ENCODE measurements at regions not wholly inside any gene's neighbourhood (a gene's known extent, or its start where the extent isn't known, plus 50 kb on each side); places are given as distances from the start of the nearest gene placed in this dataset.
"Not testable (repeated sequence)": the region's sequence is repeated elsewhere in the genome, so short reads cannot be mapped to it uniquely, and the experiment has no call there.

DNA sequence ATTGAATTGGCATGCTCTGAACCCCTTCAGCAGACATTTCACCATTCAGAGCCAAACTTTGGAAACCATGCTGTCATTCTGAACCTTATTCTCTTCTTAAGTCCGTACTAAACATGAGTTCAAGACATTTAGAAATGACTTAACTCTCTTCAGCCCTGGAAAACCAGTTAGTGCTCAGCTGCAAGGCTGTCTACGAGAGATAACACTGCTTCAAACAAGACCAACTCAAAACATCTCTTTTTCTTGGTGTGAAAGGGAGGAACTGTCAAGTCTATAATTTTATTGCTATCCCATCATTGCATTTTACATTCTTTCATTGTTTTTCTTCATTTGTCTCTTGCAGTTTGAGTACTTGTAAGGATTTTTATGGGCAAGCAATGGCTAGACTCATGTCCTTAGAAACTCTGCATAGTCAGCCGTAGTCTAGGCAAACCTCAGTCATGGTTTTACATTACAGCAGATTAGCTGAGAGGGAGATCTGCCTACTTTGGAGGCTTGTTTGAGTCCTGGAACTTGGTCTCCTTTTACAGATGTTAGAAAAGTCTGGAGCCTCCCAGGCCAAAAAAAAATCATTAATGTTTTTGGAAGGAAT lies 120.6 kb upstream of the JADE1 start:
- DNase-seq (ENCODE audit: low spot score) = no peak

DNA sequence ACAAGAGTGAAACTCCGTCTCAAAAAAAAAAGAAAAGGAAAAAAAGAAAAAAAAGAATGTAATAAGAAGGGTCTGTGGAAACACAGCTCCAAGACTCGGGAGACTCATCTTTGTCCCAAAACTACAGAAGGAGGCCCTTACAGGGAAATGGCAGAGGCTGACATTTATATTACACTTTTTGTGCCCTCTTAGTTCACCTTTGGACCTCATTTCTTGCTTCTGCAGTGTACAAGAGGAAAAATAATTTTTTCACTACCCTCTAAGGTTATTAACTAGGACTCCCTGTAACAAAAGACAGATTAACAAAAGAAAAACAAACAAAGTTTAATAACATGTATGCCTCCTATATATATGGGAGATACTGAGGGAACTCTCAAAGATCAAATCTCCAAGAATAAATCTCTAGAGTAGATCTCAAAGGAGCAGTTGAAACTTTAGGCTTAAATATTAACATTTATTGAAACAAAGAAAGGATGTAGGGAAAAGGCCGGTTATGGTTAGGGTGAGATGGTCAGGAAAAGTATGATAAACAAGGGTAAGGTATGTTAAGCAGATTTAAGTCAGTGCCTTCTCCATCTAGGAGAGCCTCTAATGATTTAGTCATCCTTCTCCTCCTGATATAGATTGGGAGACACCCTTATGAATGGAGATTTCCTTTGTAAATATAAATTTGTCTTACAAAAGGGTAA lies 121.3 kb upstream of the JADE1 start:
- DNase-seq (ENCODE audit: low spot score) = no peak

GRCh38 chr4:128686810-128687209 lies 122.7 kb upstream of the JADE1 start:
- no peak for DNase-seq (ENCODE audit: low spot score)

GRCh38 chr4:128686032-128686465 lies 123.5 kb upstream of the JADE1 start:
- DNase-seq (ENCODE audit: low spot score) = no peak

- no peak for DNase-seq (ENCODE audit: low spot score)
Measured at GRCh38 chr4:128684016-128684415, 125.5 kb upstream of the JADE1 start.

DNA sequence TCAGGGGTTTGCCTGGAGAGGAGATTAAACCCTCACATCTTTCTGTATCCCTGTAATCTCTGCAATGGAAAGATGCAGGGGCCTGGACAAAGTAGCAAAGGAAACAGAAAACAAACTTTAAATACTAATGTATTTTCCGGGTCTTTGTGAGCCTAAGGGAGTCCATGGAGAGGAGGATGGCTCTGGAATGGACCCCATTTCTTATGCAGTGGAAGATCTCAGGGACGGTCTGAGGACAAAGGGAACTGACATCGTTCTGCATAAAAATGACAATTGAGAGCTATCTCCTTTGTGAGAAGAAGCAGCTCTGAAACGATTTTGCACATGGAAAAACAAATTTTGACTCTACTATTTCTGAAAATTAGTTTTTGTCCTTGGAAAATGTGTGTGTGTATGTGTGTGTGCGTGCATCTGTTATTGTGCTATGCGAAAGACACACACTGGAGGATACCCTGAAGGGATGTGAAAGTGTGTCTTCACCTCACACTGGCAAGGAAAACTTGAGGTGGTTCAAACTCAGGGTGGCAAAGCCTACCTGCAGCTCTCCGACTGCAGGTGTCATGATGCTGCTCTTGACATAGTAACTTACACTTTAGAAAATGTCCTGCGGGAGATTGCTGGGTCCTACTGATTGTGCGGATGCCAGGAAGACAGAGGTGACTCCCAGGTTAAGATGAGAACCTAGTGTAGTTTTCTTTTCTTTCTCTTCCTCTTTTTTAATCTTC lies 126.4 kb upstream of the JADE1 start:
- DNase-seq (ENCODE audit: low spot score) = no peak

DNA sequence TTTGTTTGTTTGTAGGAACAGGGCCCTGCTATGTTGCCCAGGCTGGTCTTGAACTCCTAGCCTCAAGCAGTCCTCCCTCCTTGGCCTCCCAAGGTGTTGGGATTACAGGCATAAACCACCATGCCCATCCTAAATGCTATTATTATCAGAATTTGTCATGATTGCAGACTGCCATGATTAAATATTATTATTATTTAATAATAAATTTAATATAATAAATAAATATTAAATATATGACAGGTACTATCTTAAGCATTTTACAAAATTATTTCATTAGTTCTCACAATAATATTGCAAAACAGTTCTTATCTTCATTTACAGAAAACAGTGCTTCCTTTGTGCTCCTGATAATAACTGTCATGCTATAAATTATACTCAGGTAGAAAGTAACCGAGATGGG lies 133.4 kb upstream of the JADE1 start:
- DNase-seq (ENCODE audit: low spot score) = no peak

DNA sequence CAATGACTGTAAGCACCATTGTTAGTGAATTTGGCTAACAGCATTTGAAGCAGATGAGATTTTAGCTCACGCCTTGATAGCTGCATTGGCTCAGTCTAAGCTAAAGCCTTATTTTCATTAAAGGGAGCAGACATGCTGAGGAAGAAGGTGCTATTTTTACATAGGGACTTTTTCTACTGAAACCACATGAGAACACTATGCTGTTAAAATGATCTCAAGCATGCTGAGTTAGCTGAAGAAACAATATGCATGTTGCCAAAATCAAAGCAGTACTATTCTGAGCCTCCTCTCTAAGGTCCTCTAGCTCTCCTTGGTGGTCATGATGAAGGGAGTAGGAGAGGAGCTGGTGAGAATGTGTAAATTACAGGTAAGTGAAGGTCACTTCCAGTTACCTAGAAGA lies 134.4 kb upstream of the JADE1 start:
- no peak for DNase-seq (ENCODE audit: low spot score)

DNA sequence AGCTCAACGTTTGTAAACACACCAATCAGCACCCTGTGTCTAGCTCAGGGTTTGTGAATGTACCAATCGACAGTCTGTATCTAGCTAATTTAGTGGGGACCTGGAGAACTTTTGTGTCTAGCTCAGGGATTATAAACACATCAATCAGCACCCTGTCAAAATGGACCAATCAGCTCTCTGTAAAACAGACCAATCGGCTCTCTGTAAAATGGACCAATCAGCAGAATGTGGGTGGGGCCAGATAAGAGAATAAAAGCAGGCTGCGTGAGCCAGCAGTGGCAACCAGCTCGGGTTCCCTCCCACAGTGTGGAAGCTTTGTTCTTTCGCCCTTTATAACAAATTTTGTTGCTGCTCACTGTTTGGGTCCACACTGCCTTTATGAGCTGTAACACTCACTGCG lies 136.3 kb upstream of the JADE1 start:
- DNase-seq (ENCODE audit: low spot score) = not testable (repeated sequence)

DNA sequence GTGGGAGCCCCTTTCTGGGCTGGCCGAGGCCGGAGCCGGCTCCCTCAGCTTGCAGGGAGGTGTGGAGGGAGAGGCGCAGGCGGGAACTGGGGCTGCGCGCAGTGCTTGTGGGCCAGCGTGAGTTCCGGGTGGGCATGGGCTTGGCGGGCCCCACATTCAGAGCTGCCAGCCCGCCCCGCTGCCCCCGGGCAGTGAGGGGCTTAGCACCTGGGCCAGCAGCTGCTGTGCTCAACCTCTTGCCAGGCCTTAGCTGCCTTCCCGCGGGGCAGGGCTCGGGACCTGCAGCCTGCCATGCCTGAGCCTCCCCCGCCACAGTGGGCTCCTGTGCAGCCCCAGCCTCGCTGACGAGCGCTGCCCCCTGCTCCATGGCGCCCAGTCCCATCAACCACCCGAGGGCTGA lies 136.9 kb upstream of the JADE1 start:
- DNase-seq (ENCODE audit: low spot score) = not testable (repeated sequence)

DNA sequence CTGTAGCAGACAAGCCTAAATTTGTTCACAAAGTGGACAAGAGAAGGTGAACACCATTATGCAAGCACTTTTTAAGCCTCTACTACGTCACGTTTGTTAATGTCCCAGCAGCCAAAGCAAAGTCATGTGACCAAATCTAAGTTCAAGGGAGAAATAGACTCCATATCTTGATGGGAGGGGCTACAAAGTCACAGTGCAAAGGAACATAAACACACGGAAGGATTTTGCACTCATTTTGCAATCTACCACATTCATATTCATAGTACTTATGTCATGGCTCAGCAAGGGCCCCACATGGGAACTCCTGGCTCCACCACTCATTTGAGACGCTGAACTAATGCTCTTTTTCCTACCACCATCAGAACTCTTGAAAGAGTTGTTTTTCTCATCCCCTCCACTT lies 139.0 kb upstream of the JADE1 start:
- DNase-seq (ENCODE audit: low spot score) = no peak

GRCh38 chr4:128668566-128668965 lies 140.9 kb upstream of the JADE1 start:
- DNase-seq (ENCODE audit: low spot score) = no peak

GRCh38 chr4:128665514-128665913 lies 144.0 kb upstream of the JADE1 start:
- DNase-seq (ENCODE audit: low spot score) = no peak

- DNase-seq (ENCODE audit: low spot score) = no peak
Measured at GRCh38 chr4:128663325-128663724, 146.2 kb upstream of the JADE1 start.

- DNase-seq (ENCODE audit: low spot score) = no peak
Measured at GRCh38 chr4:128661479-128661878, 148.0 kb upstream of the JADE1 start.

- peak; percentile 23 for DNase-seq (ENCODE audit: low spot score)
Measured at GRCh38 chr4:128660361-128661215, 148.9 kb upstream of the JADE1 start.

GRCh38 chr4:128658214-128658631 lies 151.3 kb upstream of the JADE1 start:
- no peak for DNase-seq (ENCODE audit: low spot score)

- DNase-seq (ENCODE audit: low spot score) = no peak
Measured at GRCh38 chr4:128657638-128658037, 151.9 kb upstream of the JADE1 start.

DNA sequence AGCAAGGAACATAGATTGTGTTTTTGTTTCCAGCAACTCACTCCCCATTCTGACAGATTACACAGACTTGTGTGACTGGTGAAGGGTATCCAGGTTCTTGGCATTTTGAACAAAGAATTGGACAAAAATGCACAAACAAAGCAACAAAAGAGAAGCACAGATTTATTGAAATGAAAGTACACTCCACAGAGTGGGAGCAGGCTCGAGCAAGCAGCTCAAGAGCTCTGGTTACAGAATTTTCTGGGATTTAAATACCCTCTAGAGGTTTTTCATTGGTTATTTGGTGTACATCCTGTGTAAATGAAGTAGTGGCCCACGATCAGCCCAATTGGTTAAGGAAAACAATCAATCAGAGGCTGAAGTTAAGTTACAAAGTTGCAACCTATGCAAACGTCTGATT lies 155.0 kb upstream of the JADE1 start:
- DNase-seq (ENCODE audit: low spot score) = no peak

DNA sequence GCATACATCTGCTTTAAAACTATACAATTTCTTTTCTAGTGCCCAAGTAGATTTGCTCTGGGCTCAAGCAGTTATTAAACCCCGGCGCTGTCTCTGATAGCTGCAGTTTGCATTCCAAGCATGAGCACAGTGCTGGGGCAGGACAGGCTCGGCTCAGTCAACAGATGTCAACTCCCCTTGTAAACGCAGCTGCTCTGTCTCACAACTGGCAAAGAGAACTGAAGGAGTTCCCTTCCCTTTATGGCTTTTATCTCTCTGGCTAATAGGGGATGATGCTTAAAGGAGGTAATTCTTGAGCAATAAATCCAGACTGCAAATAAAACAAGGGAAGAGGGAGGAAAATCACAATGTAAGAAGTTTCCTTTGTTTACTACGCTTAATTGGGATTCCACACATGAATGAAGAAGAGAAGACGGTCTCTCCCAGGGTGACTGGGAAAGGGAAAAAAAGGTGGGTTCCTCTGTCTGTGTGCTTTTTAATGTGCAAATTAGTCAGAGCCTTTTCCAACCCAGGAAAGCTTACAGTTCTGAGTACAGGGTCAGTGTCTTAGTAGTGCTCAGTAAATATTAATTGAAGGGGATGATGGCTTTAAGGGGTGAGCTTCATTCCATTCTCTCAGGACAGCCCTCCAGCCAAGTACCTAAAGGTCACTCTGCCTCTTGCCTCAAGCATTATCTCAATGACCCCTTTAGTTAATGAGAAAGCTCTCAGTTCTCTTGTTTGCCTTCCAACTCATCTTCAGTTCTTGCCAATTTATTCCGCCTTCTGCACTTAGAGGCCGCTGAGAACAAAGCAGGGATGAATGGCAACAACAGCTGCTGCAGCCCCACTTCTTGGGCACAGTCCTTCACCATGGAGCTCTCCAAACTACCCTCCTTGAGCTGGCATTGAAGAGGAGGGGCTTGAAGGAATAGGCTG lies 155.7 kb upstream of the JADE1 start:
- DNase-seq (ENCODE audit: low spot score) = peak; percentile 25

DNA sequence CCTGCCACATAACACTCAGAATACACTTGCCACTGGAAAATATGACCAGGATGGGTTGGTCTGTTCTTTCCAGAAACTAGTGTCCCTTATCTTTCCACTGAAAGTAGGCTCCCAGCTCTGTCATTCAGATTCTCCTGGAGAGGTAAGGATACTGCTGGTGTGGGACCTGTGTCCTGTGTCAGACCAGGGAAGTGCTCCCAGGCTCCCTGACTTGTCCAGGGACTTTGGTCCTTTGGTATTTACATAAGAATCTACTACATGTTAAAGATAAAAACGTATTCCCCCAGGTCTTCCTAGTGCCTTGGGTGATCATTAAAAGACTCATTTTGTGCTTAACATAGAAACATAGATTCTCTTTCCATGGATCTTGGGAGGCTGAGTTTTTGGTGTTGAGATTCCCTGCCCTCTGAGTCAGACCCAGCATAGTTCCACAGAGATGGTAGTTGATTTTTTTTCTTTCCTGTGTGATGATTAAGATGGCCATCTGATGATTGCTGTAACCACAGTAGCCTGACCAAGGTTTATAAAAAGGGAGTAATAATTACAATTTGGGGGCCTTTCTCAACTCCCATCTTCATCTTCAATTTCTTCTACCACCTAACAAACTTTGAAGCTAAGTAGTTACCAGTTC lies 159.8 kb upstream of the JADE1 start:
- peak; percentile 67 for DNase-seq (ENCODE audit: low spot score)

Measured in AG08396 (cell line).